ENCODE measurements at regions not wholly inside any gene's neighbourhood (a gene's known extent, or its start where the extent isn't known, plus 50 kb on each side); places are given as distances from the start of the nearest gene placed in this dataset.

- H3K36me3 Mint-ChIP-seq = no peaks in the 10 kb centered on the region
- ChIA-PET POLR2A (no interaction called here), CTCF (no interaction called here)
- H3K27me3 Mint-ChIP-seq (ENCODE audit: low read depth) = no peaks in the 10 kb centered on the region
- ATAC-seq (no peak), DNase-seq (ENCODE audit: low spot score) (no peak)
- no peak overlapping the region for H3K27ac Mint-ChIP-seq
- TF ChIP-seq NR3C1 (CRISPR knock-in tag; conservative IDR thresholded peaks at IDR 0.05; ENCODE audit: low read depth) (no peak), TEAD4 (CRISPR knock-in tag; IDR thresholded peaks at IDR 0.05) (no peak), TEAD1 (CRISPR knock-in tag; IDR thresholded peaks at IDR 0.05) (no peak)
- no peaks in the 10 kb centered on the region for H3K4me1 Mint-ChIP-seq
- no peak overlapping the region for H3K4me3 Mint-ChIP-seq
- H3K9me3 Mint-ChIP-seq = peaks cover 7% of the 10 kb centered on the region
Measured at GRCh38 chr9:20095430-20096092, 306.7 kb upstream of the SLC24A2 start.

DNA sequence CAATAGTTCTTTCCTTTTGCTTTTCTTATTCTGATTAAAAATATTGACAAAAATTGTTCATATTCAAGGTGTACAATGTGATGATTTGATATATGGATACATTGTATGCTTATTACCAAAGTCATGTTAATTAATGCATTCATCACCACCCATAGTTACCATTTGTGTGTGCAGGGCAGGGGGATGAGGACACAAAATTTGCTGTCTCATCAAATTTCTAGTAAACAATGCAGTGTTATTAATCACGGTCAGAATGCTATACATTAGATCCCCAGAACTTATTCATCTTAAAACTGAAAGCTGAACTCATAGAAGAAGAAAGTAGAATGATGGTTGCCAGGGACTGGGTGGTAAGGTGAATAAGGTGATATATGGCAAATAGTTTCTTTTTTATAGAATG, 303.7 kb upstream of the SLC24A2 start:
- Mint-ChIP-seq H3K4me1 (no peaks in the 10 kb centered on the region), H3K9me3 (peaks cover 9% of the 10 kb centered on the region), H3K27ac (no peak overlapping the region), H3K36me3 (no peaks in the 10 kb centered on the region), H3K4me3 (no peak overlapping the region), H3K27me3 (ENCODE audit: low read depth) (no peaks in the 10 kb centered on the region)
- POLR2A ChIA-PET = no interaction called here
- TF ChIP-seq SOX15 (CRISPR knock-in tag; IDR thresholded peaks at IDR 0.05) (no peak), KAT7 (CRISPR knock-in tag; IDR thresholded peaks at IDR 0.05; ENCODE audit: borderline replicate concordance) (no peak), NFATC4 (CRISPR knock-in tag; IDR thresholded peaks at IDR 0.05) (no peak), ZBTB21 (CRISPR knock-in tag; IDR thresholded peaks at IDR 0.05; ENCODE audit: borderline replicate concordance) (no peak), SMAD4 (CRISPR knock-in tag; IDR thresholded peaks at IDR 0.05) (no peak), NR1H2 (CRISPR knock-in tag; IDR thresholded peaks at IDR 0.05) (no peak), ZNF121 (CRISPR knock-in tag; IDR thresholded peaks at IDR 0.05) (no peak), RELA (CRISPR knock-in tag; IDR thresholded peaks at IDR 0.05; ENCODE audit: borderline replicate concordance) (no peak), CDX4 (CRISPR knock-in tag; IDR thresholded peaks at IDR 0.05; ENCODE audit: borderline replicate concordance) (no peak), FOXK1 (CRISPR knock-in tag; IDR thresholded peaks at IDR 0.05) (no peak), PRDM15 (CRISPR knock-in tag; IDR thresholded peaks at IDR 0.05) (no peak), ZNF671 (CRISPR knock-in tag; IDR thresholded peaks at IDR 0.05) (no peak), ZNF396 (CRISPR knock-in tag; IDR thresholded peaks at IDR 0.05; ENCODE audit: borderline replicate concordance) (no peak), ZMAT4 (CRISPR knock-in tag; IDR thresholded peaks at IDR 0.05) (no peak), RORB (CRISPR knock-in tag; IDR thresholded peaks at IDR 0.05) (no peak), ARID4B (CRISPR knock-in tag; IDR thresholded peaks at IDR 0.05; ENCODE audit: borderline replicate concordance) (no peak), TEAD1 (CRISPR knock-in tag; IDR thresholded peaks at IDR 0.05) (no peak)
- TF ChIP-seq, protein P1, sequence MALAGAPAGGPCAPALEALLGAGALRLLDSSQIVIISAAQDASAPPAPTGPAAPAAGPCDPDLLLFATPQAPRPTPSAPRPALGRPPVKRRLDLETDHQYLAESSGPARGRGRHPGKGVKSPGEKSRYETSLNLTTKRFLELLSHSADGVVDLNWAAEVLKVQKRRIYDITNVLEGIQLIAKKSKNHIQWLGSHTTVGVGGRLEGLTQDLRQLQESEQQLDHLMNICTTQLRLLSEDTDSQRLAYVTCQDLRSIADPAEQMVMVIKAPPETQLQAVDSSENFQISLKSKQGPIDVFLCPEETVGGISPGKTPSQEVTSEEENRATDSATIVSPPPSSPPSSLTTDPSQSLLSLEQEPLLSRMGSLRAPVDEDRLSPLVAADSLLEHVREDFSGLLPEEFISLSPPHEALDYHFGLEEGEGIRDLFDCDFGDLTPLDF (CRISPR knock-in tag; IDR thresholded peaks at IDR 0.05) = no peak
- TF ChIP-seq, protein P2, sequence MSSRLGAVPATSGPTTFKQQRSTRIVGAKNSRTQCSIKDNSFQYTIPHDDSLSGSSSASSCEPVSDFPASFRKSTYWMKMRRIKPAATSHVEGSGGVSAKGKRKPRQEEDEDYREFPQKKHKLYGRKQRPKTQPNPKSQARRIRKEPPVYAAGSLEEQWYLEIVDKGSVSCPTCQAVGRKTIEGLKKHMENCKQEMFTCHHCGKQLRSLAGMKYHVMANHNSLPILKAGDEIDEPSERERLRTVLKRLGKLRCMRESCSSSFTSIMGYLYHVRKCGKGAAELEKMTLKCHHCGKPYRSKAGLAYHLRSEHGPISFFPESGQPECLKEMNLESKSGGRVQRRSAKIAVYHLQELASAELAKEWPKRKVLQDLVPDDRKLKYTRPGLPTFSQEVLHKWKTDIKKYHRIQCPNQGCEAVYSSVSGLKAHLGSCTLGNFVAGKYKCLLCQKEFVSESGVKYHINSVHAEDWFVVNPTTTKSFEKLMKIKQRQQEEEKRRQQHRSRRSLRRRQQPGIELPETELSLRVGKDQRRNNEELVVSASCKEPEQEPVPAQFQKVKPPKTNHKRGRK (CRISPR knock-in tag; IDR thresholded peaks at IDR 0.05; ENCODE audit: borderline replicate concordance) = no peak
- DNase-seq (ENCODE audit: low spot score) (no peak), ATAC-seq (no peak)
- CTCF ChIA-PET = no interaction called here
